ENCODE measurements at regions not wholly inside any gene's neighbourhood (a gene's known extent, or its start where the extent isn't known, plus 50 kb on each side); places are given as distances from the start of the nearest gene placed in this dataset.

GRCh38 chr13:105465251-105465650 lies 1070.2 kb downstream of the EFNB2 start:
- DNase-seq (ENCODE audit: low read depth in 2 of 2): no peak

GRCh38 chr13:105464249-105464648 lies 1071.2 kb downstream of the EFNB2 start:
- no peak for DNase-seq (ENCODE audit: low read depth in 2 of 2)

DNA sequence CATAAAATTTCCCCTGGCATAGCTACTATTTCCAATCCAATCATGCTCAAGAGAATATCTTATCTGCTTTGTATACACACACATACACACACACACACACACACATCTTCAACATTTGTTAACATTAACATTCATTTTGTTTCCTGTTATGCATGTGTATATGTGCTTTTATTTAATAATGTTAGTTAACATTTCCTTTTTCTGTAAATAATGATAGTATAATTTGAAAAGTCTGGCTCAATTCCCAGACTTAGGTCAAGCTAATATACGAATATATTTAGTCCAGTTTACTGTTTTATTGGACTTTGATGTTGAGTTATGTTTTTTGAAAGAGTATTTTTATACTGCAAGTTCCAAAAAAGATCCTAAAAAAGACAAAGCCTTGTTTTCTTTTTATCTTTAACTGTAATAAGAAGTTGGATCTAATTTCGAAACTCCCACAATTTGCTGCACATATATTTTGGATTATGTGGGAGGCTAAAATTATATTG lies 1072.4 kb downstream of the EFNB2 start:
- DNase-seq (ENCODE audit: low read depth in 2 of 2): no peak

DNA sequence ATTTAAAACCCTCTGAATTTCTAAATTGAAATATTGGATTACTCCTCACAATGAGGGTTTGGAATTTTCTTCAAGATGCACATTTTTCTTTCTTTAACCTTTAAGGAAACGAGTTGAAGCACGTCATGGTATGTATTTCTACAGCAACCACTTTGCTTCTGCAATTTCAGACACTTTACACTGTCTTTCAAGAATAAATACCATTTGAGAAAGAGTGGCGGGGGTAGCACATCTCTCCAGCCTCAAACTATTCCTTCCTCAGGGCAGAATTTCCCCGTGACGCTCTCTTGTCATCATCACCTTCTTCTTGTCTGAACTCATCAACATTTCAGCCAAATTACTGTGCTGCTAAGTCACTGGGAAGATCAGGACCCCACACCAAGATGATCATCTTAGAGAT lies 1073.4 kb downstream of the EFNB2 start:
- DNase-seq (ENCODE audit: low read depth in 2 of 2): no peak

GRCh38 chr13:105452895-105453294 lies 1082.6 kb downstream of the EFNB2 start:
- no peak for DNase-seq (ENCODE audit: low read depth in 2 of 2)

DNA sequence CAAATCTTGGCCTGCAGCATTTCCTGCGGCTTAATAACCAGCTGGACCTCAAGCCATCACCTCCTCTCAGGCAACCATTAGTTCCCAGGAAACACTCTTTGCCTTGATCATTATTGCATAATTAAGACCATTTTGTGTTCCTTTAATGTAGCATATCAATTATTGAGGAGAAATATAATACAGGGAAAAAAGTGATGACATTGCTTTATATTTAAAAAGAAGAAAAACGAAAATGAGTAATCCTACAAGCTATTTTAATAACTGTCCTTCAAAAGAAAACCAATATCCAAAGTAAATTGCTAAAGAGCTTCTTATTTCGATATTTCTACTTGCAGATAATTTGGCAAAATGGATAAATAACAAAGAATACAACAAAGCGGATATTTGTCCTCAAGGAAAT lies 1084.7 kb downstream of the EFNB2 start:
- no peak for DNase-seq (ENCODE audit: low read depth in 2 of 2)

DNA sequence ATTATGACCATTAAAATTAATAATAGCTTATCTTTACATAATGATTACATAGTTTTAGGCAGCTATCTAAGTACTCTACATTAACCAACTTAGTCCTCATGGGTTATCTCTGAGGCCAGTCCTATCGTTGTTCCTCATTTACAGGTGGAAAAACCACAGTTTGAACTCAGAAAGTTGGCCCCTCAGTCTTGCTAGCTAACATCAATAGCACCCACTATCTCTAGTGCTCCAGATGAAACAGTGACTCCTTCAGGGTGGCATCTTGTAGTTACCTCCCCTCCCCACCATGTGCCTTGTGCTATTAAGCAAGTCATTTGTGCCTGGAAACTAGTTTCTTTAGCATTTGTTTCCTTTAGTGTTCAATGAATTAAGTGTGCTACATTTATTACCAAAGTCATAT lies 1086.7 kb downstream of the EFNB2 start:
- DNase-seq (ENCODE audit: low read depth in 2 of 2): no peak

GRCh38 chr13:105446197-105446596 lies 1089.3 kb downstream of the EFNB2 start:
- DNase-seq (ENCODE audit: low read depth in 2 of 2): no peak

GRCh38 chr13:105445796-105446195 lies 1089.7 kb downstream of the EFNB2 start:
- DNase-seq (ENCODE audit: low read depth in 2 of 2): no peak

DNA sequence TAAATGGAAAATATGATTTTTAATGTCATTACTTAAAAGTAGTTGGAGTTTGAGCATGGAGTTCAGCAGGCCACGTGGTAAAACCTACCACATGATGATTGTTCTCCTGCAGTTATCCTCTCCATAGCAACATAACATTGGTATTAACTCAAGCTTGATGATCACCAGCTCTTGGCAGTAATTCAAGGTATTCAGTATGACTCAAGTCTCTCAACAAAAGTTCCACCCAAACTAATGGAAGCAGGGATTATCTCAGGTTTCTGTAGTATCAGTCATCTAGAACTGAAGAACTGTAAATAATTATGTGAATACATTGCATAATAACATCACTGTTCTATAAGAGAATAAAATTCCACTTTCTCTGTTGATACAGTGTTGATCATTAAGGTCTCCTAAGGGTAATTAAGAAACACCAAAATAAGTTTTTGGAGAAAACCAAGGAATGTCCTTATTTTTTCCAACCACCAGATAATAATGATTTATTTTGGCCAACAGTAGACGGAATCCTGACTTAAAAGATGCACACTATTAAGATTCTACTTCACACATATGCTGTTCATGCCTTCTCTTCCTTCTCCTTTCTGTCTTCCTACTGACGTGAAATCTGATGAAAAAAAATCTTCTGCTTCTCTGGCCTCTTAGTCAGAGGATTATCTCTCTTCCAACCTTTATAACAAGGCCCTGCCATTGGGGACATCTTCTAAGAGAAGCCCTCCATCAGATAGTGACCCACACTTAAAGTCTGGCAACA lies 1092.3 kb downstream of the EFNB2 start:
- DNase-seq (ENCODE audit: low read depth in 2 of 2): no peak

- no peak for DNase-seq (ENCODE audit: low read depth in 2 of 2)
Observed at GRCh38 chr13:105442040-105442439, 1093.4 kb downstream of the EFNB2 start.

- no peak for DNase-seq (ENCODE audit: low read depth in 2 of 2)
Observed at GRCh38 chr13:105441051-105441750, 1094.3 kb downstream of the EFNB2 start.

- DNase-seq (ENCODE audit: low read depth in 2 of 2): no peak
Observed at GRCh38 chr13:105436943-105437342, 1098.5 kb downstream of the EFNB2 start.

- no peak for DNase-seq (ENCODE audit: low read depth in 2 of 2)
Observed at GRCh38 chr13:105432438-105432837, 1103.0 kb downstream of the EFNB2 start.

GRCh38 chr13:105428811-105429210 lies 1106.7 kb downstream of the EFNB2 start:
- no peak for DNase-seq (ENCODE audit: low read depth in 2 of 2)

- no peak for DNase-seq (ENCODE audit: low read depth in 2 of 2)
Observed at GRCh38 chr13:105426441-105426840, 1109.0 kb downstream of the EFNB2 start.

DNA sequence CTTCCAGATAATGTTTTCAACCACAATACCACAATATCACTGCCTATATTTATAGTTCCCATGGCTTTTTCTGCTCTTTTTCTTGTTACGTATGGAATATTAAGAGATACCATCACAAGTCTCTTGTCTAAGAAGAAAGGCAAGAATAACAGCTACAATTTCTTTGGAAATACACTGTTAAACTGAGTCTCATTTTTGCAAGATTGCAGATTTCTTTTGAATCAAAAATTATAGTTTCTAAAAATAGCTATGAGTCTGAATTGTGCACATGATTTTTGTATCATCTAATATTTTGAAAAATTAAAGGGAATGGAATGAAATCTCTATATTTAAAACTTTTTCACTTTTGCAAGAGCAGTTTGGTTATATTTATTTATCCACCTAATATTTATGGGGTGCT lies 1120.8 kb downstream of the EFNB2 start:
- no peak for DNase-seq (ENCODE audit: low read depth in 2 of 2)

DNA sequence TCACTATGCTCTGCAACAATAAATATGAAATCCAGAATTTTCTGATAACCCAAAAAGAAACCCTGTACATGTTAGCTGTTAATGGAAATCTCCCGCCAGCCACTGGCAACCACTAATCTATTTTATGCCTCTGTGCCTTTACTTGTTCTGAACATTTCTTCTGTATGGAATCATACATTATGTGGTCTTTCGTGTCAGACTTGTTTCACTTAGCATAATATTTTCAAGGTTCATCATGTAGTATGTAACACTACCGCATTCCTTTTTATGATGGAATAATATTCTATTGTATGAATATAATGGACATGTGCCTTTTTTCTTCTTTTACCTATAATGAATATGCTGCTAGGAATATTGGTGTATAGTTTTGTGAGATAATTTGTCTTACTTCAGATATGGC lies 1123.3 kb downstream of the EFNB2 start:
- DNase-seq (ENCODE audit: low read depth in 2 of 2): no peak

DNA sequence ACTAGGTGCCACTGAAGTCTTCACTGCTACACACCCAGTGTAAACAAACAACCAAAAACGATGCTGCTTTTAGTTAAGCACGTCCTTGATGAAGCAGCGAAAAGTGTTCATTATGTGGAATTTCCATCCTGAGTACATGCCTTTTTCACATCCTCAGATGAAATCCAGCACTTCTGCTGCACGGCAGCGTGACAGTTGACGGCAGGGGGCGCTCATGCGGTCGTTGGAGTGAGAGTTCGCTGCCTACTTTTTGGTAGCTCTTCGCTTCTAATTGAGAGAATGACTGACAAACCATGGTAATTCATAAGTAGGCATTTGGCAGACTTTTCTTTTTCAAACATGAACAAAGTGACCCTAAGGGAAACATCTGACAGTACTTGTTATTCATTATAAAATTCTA lies 1124.9 kb downstream of the EFNB2 start:
- no peak for DNase-seq (ENCODE audit: low read depth in 2 of 2)

- DNase-seq (ENCODE audit: low read depth in 2 of 2): no peak
Observed at GRCh38 chr13:105406551-105406950, 1128.9 kb downstream of the EFNB2 start.

GRCh38 chr13:105403086-105403485 lies 1132.4 kb downstream of the EFNB2 start:
- no peak for DNase-seq (ENCODE audit: low read depth in 2 of 2)

- no peak for DNase-seq (ENCODE audit: low read depth in 2 of 2)
Observed at GRCh38 chr13:105395041-105395440, 1140.4 kb downstream of the EFNB2 start.

DNA sequence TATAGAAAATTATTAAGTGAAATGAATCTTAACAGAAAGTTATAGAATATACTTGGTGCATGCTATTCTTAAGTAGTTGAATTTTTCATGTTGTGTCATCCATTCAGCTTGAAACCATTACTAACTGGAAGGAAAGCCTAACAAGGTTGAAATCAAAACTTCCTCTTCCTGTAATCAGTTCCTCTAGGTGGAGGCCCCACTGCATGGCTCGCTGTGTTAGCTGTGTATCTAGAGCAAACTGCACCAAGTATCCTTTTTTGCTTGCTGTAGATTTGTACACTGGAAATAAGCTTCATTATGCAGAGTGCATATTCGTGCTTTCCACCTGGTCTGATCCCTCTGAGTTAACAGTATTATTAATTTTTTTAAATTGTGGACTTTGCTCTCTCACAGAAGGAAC lies 1146.1 kb downstream of the EFNB2 start:
- no peak for DNase-seq (ENCODE audit: low read depth in 2 of 2)

Data from stimulated activated CD8-positive, alpha-beta memory T cell treated with anti-CD3 and anti-CD28 coated beads, Interleukin-15, amount 100 ng/mL, for 4 hours (primary cell).